ENCODE measurements at regions not wholly inside any gene's neighbourhood (a gene's known extent, or its start where the extent isn't known, plus 50 kb on each side); places are given as distances from the start of the nearest gene placed in this dataset.
"Not testable (repeated sequence)": the region's sequence is repeated elsewhere in the genome, so short reads cannot be mapped to it uniquely, and the experiment has no call there.

DNA sequence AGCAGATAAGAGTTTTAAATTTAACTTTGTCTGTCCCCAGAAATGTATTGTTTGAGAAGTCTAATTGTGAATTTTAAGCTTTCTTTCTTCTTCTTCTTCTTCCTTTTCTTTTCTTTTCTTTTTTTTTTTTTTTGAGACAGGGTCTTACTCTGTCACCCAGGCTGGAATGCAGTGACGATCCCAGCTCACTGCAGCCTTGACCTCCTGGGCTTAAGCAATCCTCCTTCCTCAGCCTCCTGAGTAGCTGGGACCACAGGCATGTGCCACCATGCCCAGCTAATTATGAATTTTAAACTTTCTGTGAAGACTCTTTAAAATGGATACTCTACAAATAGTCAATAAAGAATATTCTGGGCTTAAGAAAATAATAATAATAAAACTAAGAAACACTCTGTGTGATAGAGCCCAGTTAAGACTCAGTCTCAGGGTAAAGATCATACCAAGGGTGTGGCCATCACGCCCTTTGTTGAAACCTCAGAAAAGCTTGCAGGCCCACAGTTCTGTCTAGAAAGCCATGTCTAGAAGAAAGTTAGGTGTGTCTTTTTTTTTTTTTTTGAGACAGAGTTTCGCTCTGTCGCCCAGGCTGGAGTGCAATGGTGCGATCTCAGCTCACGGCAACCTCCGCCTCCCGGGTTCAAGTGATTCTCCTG is 177.3 kb downstream of the C9orf50 start:
- not testable (repeated sequence) for TF ChIP-seq CTCF (conservative IDR thresholded peaks at IDR 0.05 in 1 of 2, IDR thresholded peaks at IDR 0.05 in 1 of 2; ENCODE audit: low read depth in 1 of 2, low read length in 2 of 2); EZH2 (IDR thresholded peaks at IDR 0.05; ENCODE audit: low read length, missing control alignments)

Data from fibroblast of lung (primary cell).